GM23338 (cell line): ENCODE measurements at regions not wholly inside any gene's neighbourhood (a gene's known extent, or its start where the extent isn't known, plus 50 kb on each side); places are given as distances from the start of the nearest gene placed in this dataset.

ENCODE experiments used
- ATAC-seq: fragments of 200-7000 bp; cut with Tn5 transposase; 3 replicates; pipeline ENCODE4 v1.9.1; 2020
- DNase-seq: peaks from one replicate; pipeline ENCODE4 v3.0.0-alpha.2; 2015; ENCODE audit warnings: low spot score
- H2AFZ ChIP-seq: fragments of 200-600 bp; sonication (generic); 2 replicates; pipeline ENCODE4 v1.8.0; 2016; ENCODE audit warnings: antibody characterized with exemption, mild to moderate bottlenecking, moderate library complexity
- H3F3A ChIP-seq: fragments of 200-600 bp; sonication (generic); replicated peaks from 2 replicates; pipeline ENCODE4 v1.8.0; 2017; ENCODE audit warnings: antibody characterized with exemption, mixed run types, low read depth
- H3K27ac ChIP-seq: fragments of 200-600 bp; sonication (generic); 2 replicates; pipeline ENCODE4 v1.6.1; 2016; ENCODE audit warnings: low read depth
- H3K27me3 ChIP-seq: fragments of 200-600 bp; sonication (generic); 2 replicates; pipeline ENCODE4 v1.8.0; 2016; ENCODE audit warnings: mild to moderate bottlenecking, mixed run types, moderate library complexity; ENCODE audit not compliant: insufficient read depth
- H3K36me3 ChIP-seq: fragments of 200-600 bp; sonication (generic); 2 replicates; pipeline ENCODE4 v1.8.0; 2016; ENCODE audit warnings: mild to moderate bottlenecking; ENCODE audit not compliant: insufficient read depth
- H3K4me1 ChIP-seq: fragments of 200-600 bp; sonication (generic); 2 replicates; pipeline ENCODE4 v1.8.0; 2016; ENCODE audit warnings: mild to moderate bottlenecking, moderate library complexity; ENCODE audit not compliant: insufficient read depth
- H3K4me2 ChIP-seq: fragments of 200-600 bp; sonication (generic); 2 replicates; pipeline ENCODE4 v1.7.1; 2017; ENCODE audit warnings: mixed run types
- H3K4me3 ChIP-seq: fragments of 200-600 bp; sonication (generic); 2 replicates; pipeline ENCODE4 v1.6.1; 2016; ENCODE audit warnings: mixed run types
- H3K79me2 ChIP-seq: fragments of 200-600 bp; sonication (generic); replicated peaks from 2 replicates; pipeline ENCODE4 v1.8.0; 2017; ENCODE audit warnings: mild to moderate bottlenecking; ENCODE audit not compliant: insufficient read depth
- H3K9me2 ChIP-seq: fragments of 200-600 bp; sonication (generic); 2 replicates; pipeline ENCODE4 v1.8.0; 2017; ENCODE audit not compliant: insufficient read depth
- H4K20me1 ChIP-seq: fragments of 200-600 bp; sonication (generic); replicated peaks from 2 replicates; pipeline ENCODE4 v1.8.0; 2017; ENCODE audit warnings: mild to moderate bottlenecking; ENCODE audit not compliant: insufficient read depth
- H3K27ac Mint-ChIP-seq: 2 replicates; pipeline ENCODE4 v1.8.0; 2020; ENCODE audit warnings: inconsistent platforms, mild to moderate bottlenecking, moderate library complexity, mixed read lengths
- H3K27me3 Mint-ChIP-seq: 3 replicates; pipeline ENCODE4 v1.8.0; 2022; ENCODE audit warnings: low read depth, mild to moderate bottlenecking, moderate library complexity, mixed read lengths, inconsistent platforms; ENCODE audit not compliant: insufficient read depth, poor library complexity
- H3K36me3 Mint-ChIP-seq: 3 replicates; pipeline ENCODE4 v1.8.0; 2021; ENCODE audit warnings: low read depth, mild to moderate bottlenecking, inconsistent platforms, moderate library complexity, mixed read lengths
- H3K4me1 Mint-ChIP-seq: 3 replicates; pipeline ENCODE4 v1.8.0; 2020; ENCODE audit warnings: mild to moderate bottlenecking, inconsistent platforms, mixed read lengths
- H3K4me3 Mint-ChIP-seq: 3 replicates; pipeline ENCODE4 v1.8.0; 2021; ENCODE audit warnings: moderate library complexity, mild to moderate bottlenecking, inconsistent platforms, mixed read lengths
- H3K9me3 Mint-ChIP-seq: 3 replicates; pipeline ENCODE4 v1.8.0; 2020; ENCODE audit warnings: moderate library complexity, mild to moderate bottlenecking, inconsistent platforms, mixed read lengths
- CREB1 ChIP-seq: fragments of 250-450 bp; sonication (Bioruptor Pico); IDR thresholded peaks from 2 replicates; pipeline ENCODE4 v1.5.0; 2020; ENCODE audit warnings: low read depth, mild to moderate bottlenecking, moderate library complexity
- EZH2 ChIP-seq: fragments of 200-600 bp; sonication (generic); IDR thresholded peaks from one replicate; pipeline ENCODE4 v1.8.0; 2017; ENCODE audit warnings: antibody characterized with exemption, mild to moderate bottlenecking, low read depth; ENCODE audit not compliant: unreplicated experiment
- EZH2phosphoT487 ChIP-seq: fragments of 200-600 bp; sonication (generic); IDR thresholded peaks from one replicate; pipeline ENCODE4 v1.8.1; 2018; ENCODE audit warnings: antibody characterized with exemption; ENCODE audit not compliant: unreplicated experiment
- JUNB ChIP-seq: IDR thresholded peaks from one replicate; pipeline ENCODE4 v1.6.1; 2016; ENCODE audit warnings: antibody characterized with exemption; ENCODE audit not compliant: unreplicated experiment
- NANOG ChIP-seq: IDR thresholded peaks from 2 replicates; pipeline ENCODE4 v1.6.1; 2016; ENCODE audit warnings: antibody characterized with exemption, borderline replicate concordance
- POLR2AphosphoS5 ChIP-seq: IDR thresholded peaks from 2 replicates; pipeline ENCODE4 v1.6.1; 2016; ENCODE audit warnings: antibody characterized with exemption, low read depth
- ZNF114 ChIP-seq: fragments of 250-450 bp; sonication (Bioruptor Pico); IDR thresholded peaks from 2 replicates; pipeline ENCODE4 v1.5.0; 2020; ENCODE audit warnings: mild to moderate bottlenecking, moderate library complexity
- ZNF331 ChIP-seq: fragments of 250-450 bp; sonication (Bioruptor Pico); IDR thresholded peaks from 2 replicates; pipeline ENCODE4 v1.5.0; 2020; ENCODE audit warnings: low read depth, mild to moderate bottlenecking, moderate library complexity
- TF ChIP-seq, protein P1 (sequence below): IDR thresholded peaks from one replicate; pipeline ENCODE4 v1.6.1; 2018; ENCODE audit warnings: antibody characterized with exemption; ENCODE audit not compliant: unreplicated experiment
- TF ChIP-seq, protein P2 (sequence below), 2 experiments: fragments of 200-600 bp in 1 of 2; sonication (generic) in 1 of 2; conservative IDR thresholded peaks; 2 replicates each; pipeline versions ENCODE4 v1.5.1 to v1.6.1; 2016 to 2017; ENCODE audit warnings: antibody characterized with exemption in 2 of 2, low read depth in 2 of 2, mild to moderate bottlenecking in 2 of 2, moderate library complexity in 1 of 2
- TF ChIP-seq, protein P3 (sequence below): IDR thresholded peaks from 2 replicates; pipeline ENCODE4 v1.6.1; 2016; ENCODE audit warnings: antibody characterized with exemption

DNA sequence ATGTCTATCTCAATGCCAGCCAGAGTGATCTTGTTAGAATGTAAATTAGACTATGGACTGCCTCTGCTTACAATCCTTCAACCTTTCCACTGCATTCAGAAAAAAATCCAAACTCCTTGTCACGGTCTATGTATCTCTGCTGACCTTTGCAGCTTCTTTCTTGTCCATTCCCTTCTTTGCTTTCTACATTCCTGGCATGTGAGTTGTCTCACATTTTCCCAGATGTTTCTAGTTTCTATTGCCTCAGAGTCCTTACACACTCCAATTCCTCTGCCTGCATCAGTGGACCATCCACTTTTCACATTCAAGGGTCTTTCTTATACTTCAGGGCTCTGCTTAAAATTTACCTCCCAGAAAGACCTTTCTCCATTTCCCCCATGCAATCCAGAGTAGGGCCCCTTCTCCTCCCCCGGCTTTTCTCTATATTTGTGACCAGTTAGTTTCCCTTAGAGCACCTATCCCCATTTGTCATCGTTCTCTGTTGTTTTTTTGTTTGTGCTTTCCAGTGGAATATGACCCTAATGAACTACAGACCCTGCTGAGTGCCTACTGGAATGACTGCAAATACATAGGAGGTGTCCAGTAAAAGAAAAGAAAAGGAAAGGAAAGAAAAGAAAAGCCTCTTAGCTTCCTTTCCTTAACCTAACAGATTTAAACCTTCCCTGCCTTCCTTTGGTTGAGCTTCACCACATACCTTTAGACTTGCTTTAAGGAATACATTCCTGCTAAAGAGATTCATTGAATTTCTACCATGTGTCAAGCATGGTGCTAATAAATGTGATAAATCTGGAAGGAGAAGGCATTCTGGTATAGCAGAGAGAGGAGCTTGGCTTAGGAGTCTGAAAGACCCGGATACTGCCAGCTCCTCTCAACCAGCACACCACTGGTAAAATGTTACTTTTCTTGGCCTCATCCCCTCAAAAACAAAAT is 102.0 kb downstream of the DIRAS3 start (continued):
- TF ChIP-seq ZNF114 (CRISPR knock-in tag) (no peak), CREB1 (CRISPR knock-in tag) (no peak), EZH2 (no peak), ZNF331 (no peak), EZH2phosphoT487 (no peak)
- TF ChIP-seq, protein P1, sequence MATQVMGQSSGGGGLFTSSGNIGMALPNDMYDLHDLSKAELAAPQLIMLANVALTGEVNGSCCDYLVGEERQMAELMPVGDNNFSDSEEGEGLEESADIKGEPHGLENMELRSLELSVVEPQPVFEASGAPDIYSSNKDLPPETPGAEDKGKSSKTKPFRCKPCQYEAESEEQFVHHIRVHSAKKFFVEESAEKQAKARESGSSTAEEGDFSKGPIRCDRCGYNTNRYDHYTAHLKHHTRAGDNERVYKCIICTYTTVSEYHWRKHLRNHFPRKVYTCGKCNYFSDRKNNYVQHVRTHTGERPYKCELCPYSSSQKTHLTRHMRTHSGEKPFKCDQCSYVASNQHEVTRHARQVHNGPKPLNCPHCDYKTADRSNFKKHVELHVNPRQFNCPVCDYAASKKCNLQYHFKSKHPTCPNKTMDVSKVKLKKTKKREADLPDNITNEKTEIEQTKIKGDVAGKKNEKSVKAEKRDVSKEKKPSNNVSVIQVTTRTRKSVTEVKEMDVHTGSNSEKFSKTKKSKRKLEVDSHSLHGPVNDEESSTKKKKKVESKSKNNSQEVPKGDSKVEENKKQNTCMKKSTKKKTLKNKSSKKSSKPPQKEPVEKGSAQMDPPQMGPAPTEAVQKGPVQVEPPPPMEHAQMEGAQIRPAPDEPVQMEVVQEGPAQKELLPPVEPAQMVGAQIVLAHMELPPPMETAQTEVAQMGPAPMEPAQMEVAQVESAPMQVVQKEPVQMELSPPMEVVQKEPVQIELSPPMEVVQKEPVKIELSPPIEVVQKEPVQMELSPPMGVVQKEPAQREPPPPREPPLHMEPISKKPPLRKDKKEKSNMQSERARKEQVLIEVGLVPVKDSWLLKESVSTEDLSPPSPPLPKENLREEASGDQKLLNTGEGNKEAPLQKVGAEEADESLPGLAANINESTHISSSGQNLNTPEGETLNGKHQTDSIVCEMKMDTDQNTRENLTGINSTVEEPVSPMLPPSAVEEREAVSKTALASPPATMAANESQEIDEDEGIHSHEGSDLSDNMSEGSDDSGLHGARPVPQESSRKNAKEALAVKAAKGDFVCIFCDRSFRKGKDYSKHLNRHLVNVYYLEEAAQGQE: no peak
- TF ChIP-seq, protein P2, sequence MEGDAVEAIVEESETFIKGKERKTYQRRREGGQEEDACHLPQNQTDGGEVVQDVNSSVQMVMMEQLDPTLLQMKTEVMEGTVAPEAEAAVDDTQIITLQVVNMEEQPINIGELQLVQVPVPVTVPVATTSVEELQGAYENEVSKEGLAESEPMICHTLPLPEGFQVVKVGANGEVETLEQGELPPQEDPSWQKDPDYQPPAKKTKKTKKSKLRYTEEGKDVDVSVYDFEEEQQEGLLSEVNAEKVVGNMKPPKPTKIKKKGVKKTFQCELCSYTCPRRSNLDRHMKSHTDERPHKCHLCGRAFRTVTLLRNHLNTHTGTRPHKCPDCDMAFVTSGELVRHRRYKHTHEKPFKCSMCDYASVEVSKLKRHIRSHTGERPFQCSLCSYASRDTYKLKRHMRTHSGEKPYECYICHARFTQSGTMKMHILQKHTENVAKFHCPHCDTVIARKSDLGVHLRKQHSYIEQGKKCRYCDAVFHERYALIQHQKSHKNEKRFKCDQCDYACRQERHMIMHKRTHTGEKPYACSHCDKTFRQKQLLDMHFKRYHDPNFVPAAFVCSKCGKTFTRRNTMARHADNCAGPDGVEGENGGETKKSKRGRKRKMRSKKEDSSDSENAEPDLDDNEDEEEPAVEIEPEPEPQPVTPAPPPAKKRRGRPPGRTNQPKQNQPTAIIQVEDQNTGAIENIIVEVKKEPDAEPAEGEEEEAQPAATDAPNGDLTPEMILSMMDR (conservative IDR thresholded peaks at IDR 0.05; ENCODE audit: low read depth in 2 of 2): no peak

DNA sequence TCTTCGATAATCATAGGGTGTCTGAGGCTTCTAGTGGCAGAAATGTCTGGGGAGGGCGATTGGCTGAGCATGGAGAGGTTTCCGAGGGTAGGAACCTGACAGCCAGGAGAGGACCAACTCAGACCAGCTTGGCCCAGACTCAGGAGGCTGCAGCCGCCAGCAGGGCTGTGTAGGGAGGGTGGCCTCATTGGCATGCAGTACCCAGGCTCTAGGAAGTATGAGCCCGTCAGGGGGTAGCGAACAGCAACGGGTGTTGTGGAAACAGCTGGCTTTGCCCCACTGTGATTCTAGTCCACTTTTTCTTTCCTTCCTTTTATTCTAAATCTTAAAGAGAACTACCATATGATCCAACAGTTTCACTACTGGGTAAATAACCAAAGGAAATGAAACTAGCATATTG is 103.3 kb downstream of the DIRAS3 start:
- H3K4me2 ChIP-seq: no peak overlapping the region
- H3K36me3 Mint-ChIP-seq: no peaks in the 10 kb centered on the region
- TF ChIP-seq, protein P3, sequence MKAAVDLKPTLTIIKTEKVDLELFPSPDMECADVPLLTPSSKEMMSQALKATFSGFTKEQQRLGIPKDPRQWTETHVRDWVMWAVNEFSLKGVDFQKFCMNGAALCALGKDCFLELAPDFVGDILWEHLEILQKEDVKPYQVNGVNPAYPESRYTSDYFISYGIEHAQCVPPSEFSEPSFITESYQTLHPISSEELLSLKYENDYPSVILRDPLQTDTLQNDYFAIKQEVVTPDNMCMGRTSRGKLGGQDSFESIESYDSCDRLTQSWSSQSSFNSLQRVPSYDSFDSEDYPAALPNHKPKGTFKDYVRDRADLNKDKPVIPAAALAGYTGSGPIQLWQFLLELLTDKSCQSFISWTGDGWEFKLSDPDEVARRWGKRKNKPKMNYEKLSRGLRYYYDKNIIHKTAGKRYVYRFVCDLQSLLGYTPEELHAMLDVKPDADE: no peak
- TF ChIP-seq CREB1 (CRISPR knock-in tag) (no peak), EZH2phosphoT487 (no peak), NANOG (no peak), JUNB (no peak), POLR2AphosphoS5 (no peak), EZH2 (no peak)
- TF ChIP-seq, protein P2 (conservative IDR thresholded peaks at IDR 0.05; ENCODE audit: low read depth in 2 of 2): no peak

More for the DNA sequence above, 103.3 kb downstream of the DIRAS3 start:
- Histone ChIP-seq H4K20me1 (no peaks in the 10 kb centered on the region), H3K27ac (no peak overlapping the region), H3K4me1 (no peaks in the 10 kb centered on the region), H3K4me3 (no peak overlapping the region), H3K9me2 (0 out of 2 replicates have a peak, but pooled peaks cover 5% of the 10 kb centered on the region), H2AFZ (no peak overlapping the region), H3F3A (no peaks in the 10 kb centered on the region), H3K36me3 (no peaks in the 10 kb centered on the region), H3K27me3 (no peaks in the 10 kb centered on the region), H3K79me2 (no peaks in the 10 kb centered on the region)
- no peaks in the 10 kb centered on the region for H3K4me1 Mint-ChIP-seq
- H3K4me3 Mint-ChIP-seq: no peak overlapping the region
- DNase-seq (no peak), ATAC-seq (peak; percentile 29; the same call in 1 of the 3 replicates)
- H3K9me3 Mint-ChIP-seq: no peaks in the 10 kb centered on the region
- H3K27ac Mint-ChIP-seq: no peak overlapping the region
- H3K27me3 Mint-ChIP-seq: no peaks in the 10 kb centered on the region
